GM23248 (cell line): ENCODE measurements at regions not wholly inside any gene's neighbourhood (a gene's known extent, or its start where the extent isn't known, plus 50 kb on each side); places are given as distances from the start of the nearest gene placed in this dataset.

Source experiments
- EZH2 ChIP-seq: fragments of 200-600 bp; sonication (generic); IDR thresholded peaks from 2 replicates; pipeline ENCODE4 v1.6.1; 2018; ENCODE audit warnings: antibody characterized with exemption, mild to moderate bottlenecking; ENCODE audit not compliant: insufficient read depth, poor library complexity, severe bottlenecking
- EZH2phosphoT487 ChIP-seq: fragments of 200-600 bp; sonication (generic); IDR thresholded peaks from 2 replicates; pipeline ENCODE4 v1.6.1; 2018; ENCODE audit warnings: antibody characterized with exemption, moderate library complexity, mild to moderate bottlenecking, low read depth; ENCODE audit not compliant: insufficient read depth

DNA sequence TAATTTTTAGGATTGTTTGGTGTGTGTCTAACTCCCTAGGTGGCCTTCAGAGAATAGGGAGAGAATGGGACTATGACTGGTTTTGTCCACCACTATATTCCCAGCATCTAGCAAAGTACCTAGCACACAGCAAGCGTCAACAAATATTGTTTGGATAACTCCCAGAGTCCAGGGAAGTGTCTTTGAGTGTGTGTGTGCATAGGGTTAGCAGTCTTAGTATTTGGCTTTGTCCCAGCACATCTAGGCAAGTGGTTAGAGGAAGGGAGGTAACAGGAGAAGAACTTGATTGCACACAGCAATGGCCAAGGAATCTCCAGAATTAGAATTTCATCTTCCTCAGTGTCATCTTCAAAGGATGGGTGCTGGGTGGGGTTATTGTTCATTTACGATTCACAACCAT, 385.4 kb upstream of the CDH5 start:
- TF ChIP-seq EZH2 (no peak), EZH2phosphoT487 (no peak)
